DND-41 (cell line): ENCODE measurements at regions not wholly inside any gene's neighbourhood (a gene's known extent, or its start where the extent isn't known, plus 50 kb on each side); places are given as distances from the start of the nearest gene placed in this dataset.

Experiments
- CTCF ChIP-seq: IDR thresholded peaks from 2 replicates; pipeline ENCODE4 v1.5.1; 2012; ENCODE audit warnings: borderline replicate concordance, low read length, moderate library complexity, mild to moderate bottlenecking; ENCODE audit not compliant: poor library complexity, severe bottlenecking; ENCODE audit errors: extremely low read depth
- EZH2 ChIP-seq: IDR thresholded peaks from 3 replicates; pipeline ENCODE4 v1.6.1; 2012; ENCODE audit warnings: borderline replicate concordance, low read depth, mild to moderate bottlenecking, moderate library complexity, low read length, inconsistent platforms; ENCODE audit not compliant: severe bottlenecking

- no peak for TF ChIP-seq CTCF
- TF ChIP-seq EZH2: no peak
Measured at GRCh38 chr20:55513954-55514353, 491.4 kb downstream of the CBLN4 start.
